Amniotic stem cell (primary cell): ENCODE measurements at regions not wholly inside any gene's neighbourhood (a gene's known extent, or its start where the extent isn't known, plus 50 kb on each side); places are given as distances from the start of the nearest gene placed in this dataset.

Experiments used
- DNase-seq: peaks from one replicate; lab custom pipeline; 2025; lab: John Stamatoyannopoulos, UW

GRCh38 chr5:52725808-52726207, 61.9 kb upstream of the ITGA1 start:
- DNase-seq = no peak

- DNase-seq = no peak
These were observed 60.7 kb upstream of the ITGA1 start for GRCh38 chr5:52727020-52727419.

- DNase-seq = peak; percentile 68
These were observed 60.1 kb upstream of the ITGA1 start for GRCh38 chr5:52727576-52727975.

- no peak for DNase-seq
These were observed 59.5 kb upstream of the ITGA1 start for GRCh38 chr5:52728224-52728623.

- no peak for DNase-seq
These were observed 59.0 kb upstream of the ITGA1 start for GRCh38 chr5:52728686-52729085.

- no peak for DNase-seq
These were observed 56.3 kb upstream of the ITGA1 start for GRCh38 chr5:52731274-52732027.

- DNase-seq = no peak
These were observed 53.2 kb upstream of the ITGA1 start for GRCh38 chr5:52734557-52734956.

GRCh38 chr5:52735139-52735538, 52.6 kb upstream of the ITGA1 start:
- DNase-seq = no peak
